ENCODE measurements at regions not wholly inside any gene's neighbourhood (a gene's known extent, or its start where the extent isn't known, plus 50 kb on each side); places are given as distances from the start of the nearest gene placed in this dataset.

- Histone ChIP-seq H3K9ac (ENCODE audit: control insufficient read depth, extremely low read depth, insufficient read depth, low read length) (no peak overlapping the region), H3K27ac (ENCODE audit: control insufficient read depth, insufficient read depth, low read length) (no peak overlapping the region), H3K36me3 (ENCODE audit: control insufficient read depth in 2 of 2, extremely low read depth in 1 of 2, insufficient read depth in 2 of 2, low read length in 2 of 2) (no peaks in the 10 kb centered on the region), H3K27me3 (ENCODE audit: control insufficient read depth, extremely low read depth, insufficient read depth, low read length) (no peaks in the 10 kb centered on the region), H2AFZ (ENCODE audit: control insufficient read depth, low read length) (no peak overlapping the region), H3K79me2 (ENCODE audit: control insufficient read depth, insufficient read depth, low read length) (no peaks in the 10 kb centered on the region), H3K9me1 (ENCODE audit: control insufficient read depth, extremely low read depth, insufficient read depth, low read length) (no peaks in the 10 kb centered on the region), H4K20me1 (ENCODE audit: control insufficient read depth, extremely low read depth, insufficient read depth, low read length) (no peaks in the 10 kb centered on the region), H3K9me3 (ENCODE audit: control insufficient read depth, low read depth, low read length) (no peaks in the 10 kb centered on the region), H3K4me1 (ENCODE audit: control insufficient read depth, extremely low read depth, insufficient read depth, low read length) (no peaks in the 10 kb centered on the region), H3K4me2 (ENCODE audit: control insufficient read depth, extremely low read depth, insufficient read depth, low read depth, low read length) (no peak overlapping the region), H3K4me3 (ENCODE audit: control insufficient read depth in 2 of 3, extremely low read depth in 1 of 3, insufficient read depth in 2 of 3, low read depth in 1 of 3, low read length in 3 of 3) (no peak overlapping the region)
- DNase-seq (ENCODE audit: low read depth, low spot score) (no peak), FAIRE-seq (no peak)
- TF ChIP-seq CTCF (optimal IDR thresholded peaks at IDR 0.05 in 1 of 3, IDR thresholded peaks at IDR 0.05 in 1 of 3, conservative IDR thresholded peaks at IDR 0.05 in 1 of 3; ENCODE audit: extremely low read depth in 1 of 3, insufficient read depth in 2 of 3, low read length in 3 of 3) (no peak), EZH2 (IDR thresholded peaks at IDR 0.05; ENCODE audit: low read length) (no peak)
- dilution Hi-C loops (cut with MboI; ENCODE audit: extremely low pct_ligation_motif_present, low sequenced_read_pairs) = no loop called here
These were observed 1454.8 kb downstream of the FSTL5 start for GRCh38 chr4:160709026-160709425.

DNA sequence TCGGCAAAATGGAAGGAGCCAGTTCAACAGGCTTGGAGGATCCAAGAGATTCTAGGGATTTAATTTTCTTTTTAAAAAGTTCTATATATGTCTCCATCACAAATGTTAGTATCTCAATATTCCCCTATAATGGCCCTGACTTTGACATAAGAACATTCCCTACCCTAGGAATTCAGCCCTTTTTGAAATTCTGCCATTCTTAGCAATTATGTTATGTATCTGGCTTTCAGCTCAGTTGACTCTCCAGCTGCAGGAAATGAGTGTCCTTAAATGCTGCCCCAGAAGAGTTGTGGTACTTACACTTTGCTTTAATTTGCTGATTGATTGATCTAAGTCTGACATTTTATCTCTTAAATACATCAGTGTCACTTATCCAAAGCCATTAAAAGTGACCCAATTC lies 1454.3 kb downstream of the FSTL5 start:
- H3K27me3 ChIP-seq (ENCODE audit: control insufficient read depth, extremely low read depth, insufficient read depth, low read length) = no peaks in the 10 kb centered on the region
- no peak overlapping the region for H3K9ac ChIP-seq (ENCODE audit: control insufficient read depth, extremely low read depth, insufficient read depth, low read length)
- no peak overlapping the region for H3K4me3 ChIP-seq (ENCODE audit: control insufficient read depth in 2 of 3, extremely low read depth in 1 of 3, insufficient read depth in 2 of 3, low read depth in 1 of 3, low read length in 3 of 3)
- H3K27ac ChIP-seq (ENCODE audit: control insufficient read depth, insufficient read depth, low read length) = no peak overlapping the region
- H3K4me1 ChIP-seq (ENCODE audit: control insufficient read depth, extremely low read depth, insufficient read depth, low read length) = no peaks in the 10 kb centered on the region
- H3K9me1 ChIP-seq (ENCODE audit: control insufficient read depth, extremely low read depth, insufficient read depth, low read length) = no peaks in the 10 kb centered on the region
- H4K20me1 ChIP-seq (ENCODE audit: control insufficient read depth, extremely low read depth, insufficient read depth, low read length) = no peaks in the 10 kb centered on the region
- FAIRE-seq = no peak
- H2AFZ ChIP-seq (ENCODE audit: control insufficient read depth, low read length) = no peak overlapping the region
- dilution Hi-C loops (cut with MboI; ENCODE audit: extremely low pct_ligation_motif_present, low sequenced_read_pairs) = no loop called here
- H3K79me2 ChIP-seq (ENCODE audit: control insufficient read depth, insufficient read depth, low read length) = no peaks in the 10 kb centered on the region
- DNase-seq (ENCODE audit: low read depth, low spot score) = no peak
- H3K36me3 ChIP-seq (ENCODE audit: control insufficient read depth in 2 of 2, extremely low read depth in 1 of 2, insufficient read depth in 2 of 2, low read length in 2 of 2) = no peaks in the 10 kb centered on the region
- no peak for TF ChIP-seq CTCF (optimal IDR thresholded peaks at IDR 0.05 in 1 of 3, IDR thresholded peaks at IDR 0.05 in 1 of 3, conservative IDR thresholded peaks at IDR 0.05 in 1 of 3; ENCODE audit: extremely low read depth in 1 of 3, insufficient read depth in 2 of 3, low read length in 3 of 3)
- no peak for TF ChIP-seq EZH2 (IDR thresholded peaks at IDR 0.05; ENCODE audit: low read length)
- no peaks in the 10 kb centered on the region for H3K9me3 ChIP-seq (ENCODE audit: control insufficient read depth, low read depth, low read length)
- H3K4me2 ChIP-seq (ENCODE audit: control insufficient read depth, extremely low read depth, insufficient read depth, low read depth, low read length) = no peak overlapping the region

All from keratinocyte (primary cell).